HUES6 (cell line): ENCODE measurements at regions not wholly inside any gene's neighbourhood (a gene's known extent, or its start where the extent isn't known, plus 50 kb on each side); places are given as distances from the start of the nearest gene placed in this dataset.
A peak's percentile ranks its signal among the peaks of the same experiment; 100 is the strongest.

Source experiments
- H3K27ac ChIP-seq: 2 replicates; pipeline ENCODE4 v1.7.0; 2013; ENCODE audit warnings: low read depth, mild to moderate bottlenecking, low read length, inconsistent platforms
- H3K27me3 ChIP-seq: 2 replicates; pipeline ENCODE4 v1.6.1; 2013; ENCODE audit warnings: low read length; ENCODE audit not compliant: control insufficient read depth, insufficient read depth
- H3K36me3 ChIP-seq: 2 replicates; pipeline ENCODE4 v1.6.1; 2013; ENCODE audit warnings: low read length; ENCODE audit not compliant: control insufficient read depth, insufficient read depth
- H3K4me1 ChIP-seq: 2 replicates; pipeline ENCODE4 v1.6.1; 2013; ENCODE audit warnings: low read length; ENCODE audit not compliant: control insufficient read depth, insufficient read depth
- H3K4me3 ChIP-seq: 2 replicates; pipeline ENCODE4 v1.5.1; 2013; ENCODE audit warnings: low read depth, low read length
- H3K9ac ChIP-seq: one replicate; pipeline ENCODE4 v1.6.1; 2013; ENCODE audit warnings: mild to moderate bottlenecking, low read length
- H3K9me3 ChIP-seq: 2 replicates; pipeline ENCODE4 v1.6.1; 2013; ENCODE audit warnings: low read depth, low read length; ENCODE audit not compliant: control insufficient read depth, insufficient read depth

DNA sequence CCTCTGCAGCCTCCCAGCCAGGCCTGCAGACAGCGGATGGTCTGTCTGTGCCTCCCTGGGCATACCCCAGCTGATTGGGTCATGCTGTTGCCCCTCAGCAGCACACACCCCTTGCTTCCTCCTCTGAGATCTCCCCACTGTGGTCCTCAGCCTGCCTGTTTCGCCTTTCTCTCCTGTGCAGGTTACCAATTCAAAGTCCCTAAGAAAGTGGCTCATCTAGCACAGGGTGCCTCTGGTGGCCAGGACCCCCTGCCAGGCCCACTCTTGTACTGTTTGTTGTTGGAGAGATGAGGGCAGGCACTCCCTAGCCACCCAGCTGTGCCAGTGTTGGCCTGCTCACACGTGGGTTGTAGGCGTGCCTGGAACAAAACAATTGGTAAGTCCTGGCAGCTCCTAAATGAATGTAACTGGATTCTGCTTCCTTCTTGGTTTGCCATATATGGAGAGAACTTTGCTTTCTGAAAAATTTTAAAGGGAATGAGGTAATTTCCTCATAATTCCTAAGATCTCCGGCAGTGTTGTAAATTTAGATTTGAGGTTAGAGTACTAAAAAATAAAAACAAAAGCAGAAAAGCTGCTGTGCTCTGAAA, 213.2 kb upstream of the IL12A start:
- Histone ChIP-seq H3K4me1 (peaks cover 11% of the 10 kb centered on the region), H3K9ac (peak overlapping the region; percentile 12), H3K27ac (no peak overlapping the region), H3K4me3 (peak overlapping the region; percentile 16), H3K27me3 (no peaks in the 10 kb centered on the region), H3K9me3 (no peaks in the 10 kb centered on the region), H3K36me3 (no peaks in the 10 kb centered on the region)

DNA sequence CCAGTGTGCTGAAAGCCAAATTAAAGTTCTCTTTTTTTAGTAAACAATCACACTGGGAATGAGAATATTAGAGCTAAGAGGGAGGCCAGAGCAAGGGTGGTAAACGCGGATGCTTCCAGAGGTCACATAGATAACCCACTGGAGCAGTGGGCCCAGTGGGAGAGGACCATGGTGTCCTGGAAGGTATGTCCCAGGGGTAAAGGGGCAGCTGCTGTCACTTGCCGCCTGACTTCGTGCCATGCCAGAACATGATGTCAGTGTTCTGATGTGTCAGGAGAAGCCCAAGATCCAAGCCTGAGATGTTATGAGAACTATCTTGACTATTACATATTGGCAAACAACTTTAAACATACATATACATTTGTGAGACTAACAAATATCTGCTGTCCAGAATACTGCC, 211.9 kb upstream of the IL12A start:
- H3K4me1 ChIP-seq: peaks cover 11% of the 10 kb centered on the region
- no peaks in the 10 kb centered on the region for H3K36me3 ChIP-seq
- H3K9ac ChIP-seq: no peak overlapping the region
- H3K4me3 ChIP-seq: no peak overlapping the region
- H3K27ac ChIP-seq: no peak overlapping the region
- H3K27me3 ChIP-seq: no peaks in the 10 kb centered on the region
- no peaks in the 10 kb centered on the region for H3K9me3 ChIP-seq

DNA sequence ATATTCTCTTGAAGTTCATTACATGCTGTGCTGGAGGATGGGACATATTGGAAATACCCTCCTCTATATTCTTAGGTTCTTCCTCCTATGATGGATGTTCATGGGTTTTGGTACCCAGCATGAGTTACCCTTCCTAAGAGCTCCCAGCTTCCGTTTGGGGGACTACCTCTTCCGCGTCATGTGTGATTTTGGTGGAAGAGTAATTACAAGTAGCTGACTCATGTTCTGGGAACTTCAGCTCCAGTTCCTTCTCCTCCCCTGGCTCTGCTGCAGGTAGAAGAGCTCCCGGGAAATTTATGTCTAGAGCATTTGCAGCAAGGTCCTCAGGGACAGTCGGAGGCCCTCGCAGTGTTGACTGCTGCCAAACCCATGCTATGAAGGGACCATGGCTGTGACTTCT, 208.8 kb upstream of the IL12A start:
- H3K9ac ChIP-seq: no peak overlapping the region
- no peaks in the 10 kb centered on the region for H3K27me3 ChIP-seq
- H3K36me3 ChIP-seq: no peaks in the 10 kb centered on the region
- H3K27ac ChIP-seq: no peak overlapping the region
- H3K9me3 ChIP-seq: no peaks in the 10 kb centered on the region
- H3K4me3 ChIP-seq: no peak overlapping the region
- peaks cover 16% of the 10 kb centered on the region for H3K4me1 ChIP-seq

DNA sequence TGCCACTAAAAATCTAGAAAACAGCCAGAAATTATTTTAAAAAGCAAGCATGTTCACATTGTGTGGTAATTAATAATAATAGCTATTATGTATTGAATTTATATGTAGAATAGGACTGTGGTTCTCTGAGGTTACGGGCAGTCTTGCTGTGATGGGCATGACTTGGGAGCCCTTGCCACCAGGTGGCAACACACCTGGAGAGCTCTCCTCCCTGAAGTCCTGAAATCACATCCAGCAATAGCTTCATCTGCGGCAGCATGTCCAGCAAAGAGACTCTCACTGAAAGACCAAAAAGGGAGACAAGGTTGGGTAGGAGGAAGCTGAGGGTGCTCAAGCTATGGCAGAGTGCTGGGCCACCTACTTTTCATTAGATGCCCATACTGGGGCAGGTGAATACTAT, 206.8 kb upstream of the IL12A start:
- Histone ChIP-seq H3K36me3 (no peaks in the 10 kb centered on the region), H3K9ac (no peak overlapping the region), H3K27ac (no peak overlapping the region), H3K27me3 (no peaks in the 10 kb centered on the region), H3K4me3 (no peak overlapping the region), H3K4me1 (peaks cover 9% of the 10 kb centered on the region), H3K9me3 (no peaks in the 10 kb centered on the region)

DNA sequence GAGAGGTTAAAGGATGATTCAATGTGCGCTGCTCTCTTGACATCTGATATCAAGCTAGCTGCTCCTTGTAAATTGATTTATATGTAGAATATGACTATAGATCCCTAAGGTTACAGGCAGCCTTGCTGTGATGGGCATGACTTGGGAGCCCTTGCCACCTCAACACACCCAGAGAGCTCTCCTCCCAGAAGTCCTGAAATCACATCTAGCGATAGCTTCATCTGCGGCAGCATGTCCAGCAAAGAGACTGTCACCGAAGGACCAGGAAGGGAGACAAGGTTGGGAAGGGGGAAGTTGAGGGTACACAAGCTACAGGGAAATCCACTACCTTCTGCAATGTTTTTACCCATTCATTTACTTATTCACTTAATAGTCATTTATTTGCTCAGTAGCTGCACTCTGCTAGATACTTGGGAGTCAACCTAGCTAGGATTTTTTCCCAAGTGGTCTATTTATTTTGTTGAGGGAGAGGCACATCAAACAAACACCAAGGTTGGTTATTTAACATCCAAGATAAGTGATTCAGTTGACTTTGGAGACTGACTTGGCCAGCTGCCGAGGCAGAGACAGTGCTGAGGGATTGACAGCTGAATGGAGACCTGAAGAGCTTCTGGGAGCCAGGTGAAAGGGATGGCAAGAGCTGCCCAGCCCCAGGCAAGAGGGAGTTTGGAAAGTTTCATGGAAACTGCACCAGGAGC, 205.8 kb upstream of the IL12A start:
- Histone ChIP-seq H3K27me3 (no peaks in the 10 kb centered on the region), H3K4me1 (peaks cover 19% of the 10 kb centered on the region)

DNA sequence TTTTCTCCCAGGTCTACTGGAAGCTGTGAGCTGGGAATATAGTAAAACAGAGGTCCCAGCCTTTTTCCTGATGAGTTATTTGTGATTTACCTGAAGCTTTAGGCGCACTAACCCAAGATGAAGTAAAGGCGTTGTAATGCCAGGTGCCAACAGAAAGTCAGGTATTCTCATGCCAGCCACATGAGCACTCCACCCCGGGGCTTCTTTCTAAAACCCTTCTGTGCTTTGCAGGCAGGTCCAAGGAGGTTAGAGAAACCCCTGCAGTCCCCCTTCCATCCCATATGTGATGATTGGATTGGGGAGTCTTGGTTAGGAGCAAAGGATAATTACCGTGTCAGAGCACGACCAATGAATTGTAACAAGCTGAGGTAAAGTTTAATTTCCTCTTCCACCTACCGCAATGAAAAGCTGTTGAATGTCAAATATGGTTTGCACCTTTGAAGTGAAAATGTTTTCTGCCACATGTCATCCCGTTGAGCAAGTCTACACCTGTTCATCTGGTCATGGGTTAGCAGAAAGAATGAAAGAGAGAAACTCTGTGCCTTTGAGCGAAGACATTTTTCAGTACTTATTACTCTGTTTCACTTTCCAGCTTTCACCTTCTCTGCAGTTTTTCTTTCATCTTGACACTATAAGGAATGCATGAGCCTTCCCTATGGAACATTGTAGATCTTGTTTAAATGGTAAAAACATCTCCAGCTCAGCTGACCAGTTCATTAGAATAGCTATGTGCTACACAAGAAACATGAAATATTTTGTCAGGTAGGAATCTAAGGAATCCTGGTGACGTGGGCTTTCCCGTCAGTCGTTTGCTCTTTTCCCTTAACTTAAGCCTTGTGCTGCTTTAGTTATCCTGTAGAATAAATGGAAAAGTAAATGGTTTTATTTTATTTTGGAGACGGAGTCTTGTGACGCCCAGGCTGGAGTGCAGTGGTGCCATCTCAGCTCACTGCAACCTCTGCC, 204.6 kb upstream of the IL12A start:
- no peak overlapping the region for H3K27ac ChIP-seq
- H3K9me3 ChIP-seq: no peaks in the 10 kb centered on the region
- no peaks in the 10 kb centered on the region for H3K27me3 ChIP-seq
- H3K9ac ChIP-seq: no peak overlapping the region
- H3K36me3 ChIP-seq: no peaks in the 10 kb centered on the region
- no peak overlapping the region for H3K4me3 ChIP-seq
- H3K4me1 ChIP-seq: peaks cover 26% of the 10 kb centered on the region

More for the DNA sequence above, 205.8 kb upstream of the IL12A start:
- no peak overlapping the region for H3K27ac ChIP-seq
- H3K9me3 ChIP-seq: no peaks in the 10 kb centered on the region
- H3K36me3 ChIP-seq: no peaks in the 10 kb centered on the region
- no peak overlapping the region for H3K4me3 ChIP-seq
- H3K9ac ChIP-seq: no peak overlapping the region

DNA sequence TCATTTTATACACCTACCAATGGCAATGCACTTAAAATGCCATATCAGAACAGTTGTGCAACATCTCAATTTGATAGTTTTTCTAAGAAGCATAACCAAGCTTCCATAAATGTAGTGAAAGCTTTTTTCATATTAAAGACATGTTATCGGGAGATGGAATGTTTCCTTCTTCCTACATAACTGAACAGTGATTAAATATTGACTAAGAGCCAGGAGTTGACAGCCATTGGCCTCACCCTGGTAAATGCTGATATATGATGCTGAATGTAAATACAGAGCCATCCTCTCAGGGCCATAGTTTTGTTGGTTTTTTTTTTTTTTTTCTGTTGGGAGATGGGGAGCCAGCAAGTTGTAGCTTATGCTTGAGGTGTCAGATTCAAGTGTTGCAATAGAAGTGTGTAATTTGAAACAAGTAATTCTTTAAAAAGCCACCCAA, 203.3 kb upstream of the IL12A start:
- H3K4me1 ChIP-seq: peaks cover 28% of the 10 kb centered on the region

DNA sequence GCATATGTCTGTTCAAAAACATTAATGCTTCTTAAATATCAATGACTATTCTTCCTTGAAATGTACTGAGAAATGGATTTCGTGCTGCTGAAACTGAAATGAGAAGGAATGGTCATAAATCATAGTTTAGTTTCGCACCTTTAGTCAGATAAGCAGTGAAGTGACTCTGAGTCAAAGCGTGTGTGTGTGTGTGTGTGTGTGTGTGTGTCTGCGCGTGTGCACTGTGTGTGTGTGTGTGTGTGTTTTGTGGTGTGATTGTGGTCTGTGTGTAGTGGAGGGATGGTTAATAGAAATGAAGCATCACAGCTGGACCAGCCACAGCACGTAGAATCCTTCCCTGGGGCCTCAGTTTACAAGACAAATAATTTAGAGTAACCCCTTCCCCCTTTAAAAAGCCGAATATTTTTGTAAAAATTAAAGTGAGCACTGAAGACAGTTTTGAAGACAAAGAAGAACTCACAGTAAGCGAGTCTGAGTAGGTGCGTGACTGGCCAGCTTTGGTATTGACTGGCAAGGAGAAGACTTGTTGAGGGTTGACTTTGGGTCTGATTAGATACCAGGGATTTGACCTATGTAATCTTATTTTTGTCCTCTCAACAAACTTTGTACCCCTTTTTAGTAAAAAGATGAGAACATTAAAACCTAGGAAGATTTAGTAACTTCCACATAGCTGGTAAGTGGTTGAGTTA, 202.0 kb upstream of the IL12A start:
- H3K4me3 ChIP-seq: no peak overlapping the region
- no peaks in the 10 kb centered on the region for H3K9me3 ChIP-seq
- H3K4me1 ChIP-seq: peaks cover 32% of the 10 kb centered on the region
- H3K9ac ChIP-seq: no peak overlapping the region
- H3K27ac ChIP-seq: no peak overlapping the region
- no peaks in the 10 kb centered on the region for H3K36me3 ChIP-seq
- H3K27me3 ChIP-seq: no peaks in the 10 kb centered on the region

More for the DNA sequence above, 203.3 kb upstream of the IL12A start:
- Histone ChIP-seq H3K27me3 (no peaks in the 10 kb centered on the region), H3K27ac (no peak overlapping the region), H3K4me3 (no peak overlapping the region), H3K36me3 (no peaks in the 10 kb centered on the region), H3K9me3 (no peaks in the 10 kb centered on the region), H3K9ac (no peak overlapping the region)

DNA sequence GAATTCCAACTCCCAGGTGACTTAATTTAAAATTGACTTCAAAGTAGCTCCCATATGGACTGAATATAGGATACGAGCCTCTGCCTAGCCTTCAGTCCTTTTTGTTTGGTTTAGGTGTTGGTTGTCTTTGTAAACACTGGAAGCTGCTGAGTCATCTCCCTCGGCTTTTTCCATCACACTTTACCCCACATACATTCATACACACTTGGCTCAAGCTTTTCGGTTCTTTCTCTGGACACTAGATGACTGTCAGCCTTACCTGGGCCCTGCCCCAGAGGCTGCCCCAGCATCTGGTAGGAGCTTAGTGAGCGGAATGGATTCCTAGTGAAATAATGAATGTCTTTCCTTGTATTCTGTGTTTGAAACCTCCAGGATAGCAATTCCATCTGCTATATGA, 201.5 kb upstream of the IL12A start:
- H3K9me3 ChIP-seq: no peaks in the 10 kb centered on the region
- H3K27ac ChIP-seq: no peak overlapping the region
- no peaks in the 10 kb centered on the region for H3K27me3 ChIP-seq
- no peak overlapping the region for H3K9ac ChIP-seq
- H3K36me3 ChIP-seq: no peaks in the 10 kb centered on the region
- H3K4me3 ChIP-seq: no peak overlapping the region
- peaks cover 32% of the 10 kb centered on the region for H3K4me1 ChIP-seq

DNA sequence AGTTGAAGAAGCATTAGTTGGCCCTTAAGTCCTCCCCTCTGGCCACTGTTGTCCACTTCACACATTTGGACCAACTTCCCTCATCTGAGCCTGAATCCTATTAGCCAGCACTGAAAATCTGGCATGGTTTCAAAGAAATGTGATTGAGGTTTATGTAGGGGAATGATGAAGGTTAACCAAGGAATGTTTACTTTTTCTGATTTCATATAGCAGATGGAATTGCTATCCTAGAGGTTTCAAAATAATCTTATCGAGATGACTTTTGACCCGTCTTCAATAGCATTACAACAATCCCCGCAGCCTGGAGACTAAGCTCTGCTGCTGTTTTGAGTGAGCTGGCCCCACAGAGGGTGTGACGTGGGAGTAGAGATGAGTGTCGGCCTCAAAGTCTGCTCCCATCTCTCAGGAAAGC, 200.8 kb upstream of the IL12A start:
- H3K27ac ChIP-seq: no peak overlapping the region
- no peak overlapping the region for H3K9ac ChIP-seq
- peaks cover 32% of the 10 kb centered on the region for H3K4me1 ChIP-seq
- no peak overlapping the region for H3K4me3 ChIP-seq
- no peaks in the 10 kb centered on the region for H3K27me3 ChIP-seq
- H3K36me3 ChIP-seq: no peaks in the 10 kb centered on the region
- no peaks in the 10 kb centered on the region for H3K9me3 ChIP-seq
